Left cardiac atrium (tissue), 4 donors: ENCODE measurements at regions not wholly inside any gene's neighbourhood (a gene's known extent, or its start where the extent isn't known, plus 50 kb on each side); places are given as distances from the start of the nearest gene placed in this dataset.

ENCODE experiments used
- ATAC-seq, 2 donors: fragments of 200-7000 bp; cut with Tn5 transposase; one replicate each; pipeline ENCODE4 v1.9.1; 2020; ENCODE audit warnings: mild to moderate bottlenecking in 2 of 2, moderate library complexity in 2 of 2
- DNase-seq: peaks from one replicate; pipeline ENCODE4 v3.0.0-alpha.2; 2020
- intact Hi-C, 2 donors: fragments of 100-400 bp; cut with DNase I; formaldehyde crosslinking; loops; one replicate each; pipeline versions ENCODE4 v1.14.1 to v1.15.1; 2022 to 2023
- donor health status: DM: no; HTN: yes; CAD: no.
- donor health status: DM: no; HTN: yes; CAD: no; lungs with severe emphysema.
- donor health status: DM: yes; HTN: yes; CAD: no.
- donor health status: Dilated cardiomyopathy.

- intact Hi-C loops, result no loop called here
- DNase-seq (peak; percentile 37), ATAC-seq (peak; percentile 61 to 79)
These were observed 84.8 kb upstream of the ARRDC4 start for GRCh38 chr15:97875513-97876280.

- DNase-seq (no peak), ATAC-seq (no peak)
- intact Hi-C loops, result no loop called here
These were observed 84.2 kb upstream of the ARRDC4 start for GRCh38 chr15:97876281-97876675.

GRCh38 chr15:97881346-97881965, 79.0 kb upstream of the ARRDC4 start:
- DNase-seq (no peak), ATAC-seq (no peak)
- intact Hi-C loops, result no loop called here

GRCh38 chr15:97884513-97885131, 75.9 kb upstream of the ARRDC4 start:
- DNase-seq (no peak), ATAC-seq (peak in 1 of 2 donors; percentile 86)
- intact Hi-C loops, result no loop called here

- intact Hi-C loops, result no loop called here
- peak; percentile 34 to 71 for ATAC-seq
These were observed 70.2 kb upstream of the ARRDC4 start for GRCh38 chr15:97890307-97890706.

GRCh38 chr15:97892167-97892938, 68.2 kb upstream of the ARRDC4 start:
- ATAC-seq (peak; percentile 30 to 86), DNase-seq (no peak)
- intact Hi-C loops, result no loop called here

More at GRCh38 chr15:97890307-97890706, 70.2 kb upstream of the ARRDC4 start:
- no peak for DNase-seq

GRCh38 chr15:97893967-97894366, 66.5 kb upstream of the ARRDC4 start:
- ATAC-seq (no peak), DNase-seq (no peak)
- intact Hi-C loops, result no loop called here

GRCh38 chr15:97899981-97900380, 60.5 kb upstream of the ARRDC4 start:
- ATAC-seq (no peak), DNase-seq (no peak)
- intact Hi-C loops, result loop anchor here (10.0 kb wide), 3 partner anchors 275 to 525 kb away; no protein-coding TSS in a partner anchor

- intact Hi-C loops, result loop anchor here (10.0 kb wide), 3 partner anchors 273 to 523 kb away; no protein-coding TSS in a partner anchor
- no peak for DNase-seq
- ATAC-seq, result no peak
These were observed 58.2 kb upstream of the ARRDC4 start for GRCh38 chr15:97902140-97902780.

- intact Hi-C loops, result loop anchor here (10.0 kb wide), 3 partner anchors 271 to 521 kb away; no protein-coding TSS in a partner anchor
- no peak for ATAC-seq
These were observed 56.9 kb upstream of the ARRDC4 start for GRCh38 chr15:97903560-97903959.

GRCh38 chr15:97903971-97904572, 56.4 kb upstream of the ARRDC4 start:
- DNase-seq (peak; percentile 81), ATAC-seq (peak; percentile 94 to 99)
- intact Hi-C loops, result loop anchor here (2.0 to 10.0 kb wide), 4 partner anchors 271 to 521 kb away; no protein-coding TSS in a partner anchor

More at GRCh38 chr15:97903560-97903959, 56.9 kb upstream of the ARRDC4 start:
- DNase-seq, result no peak

- peak; percentile 50 for DNase-seq
- intact Hi-C loops, result loop anchor here (2.0 to 10.0 kb wide), 6 partner anchors 173 to 515 kb away; no protein-coding TSS in a partner anchor
- peak; percentile 78 to 90 for ATAC-seq
These were observed 51.1 kb upstream of the ARRDC4 start for GRCh38 chr15:97909291-97909891.
